ENCODE measurements at regions not wholly inside any gene's neighbourhood (a gene's known extent, or its start where the extent isn't known, plus 50 kb on each side); places are given as distances from the start of the nearest gene placed in this dataset.
"Not testable (repeated sequence)": the region's sequence is repeated elsewhere in the genome, so short reads cannot be mapped to it uniquely, and the experiment has no call there.

DNA sequence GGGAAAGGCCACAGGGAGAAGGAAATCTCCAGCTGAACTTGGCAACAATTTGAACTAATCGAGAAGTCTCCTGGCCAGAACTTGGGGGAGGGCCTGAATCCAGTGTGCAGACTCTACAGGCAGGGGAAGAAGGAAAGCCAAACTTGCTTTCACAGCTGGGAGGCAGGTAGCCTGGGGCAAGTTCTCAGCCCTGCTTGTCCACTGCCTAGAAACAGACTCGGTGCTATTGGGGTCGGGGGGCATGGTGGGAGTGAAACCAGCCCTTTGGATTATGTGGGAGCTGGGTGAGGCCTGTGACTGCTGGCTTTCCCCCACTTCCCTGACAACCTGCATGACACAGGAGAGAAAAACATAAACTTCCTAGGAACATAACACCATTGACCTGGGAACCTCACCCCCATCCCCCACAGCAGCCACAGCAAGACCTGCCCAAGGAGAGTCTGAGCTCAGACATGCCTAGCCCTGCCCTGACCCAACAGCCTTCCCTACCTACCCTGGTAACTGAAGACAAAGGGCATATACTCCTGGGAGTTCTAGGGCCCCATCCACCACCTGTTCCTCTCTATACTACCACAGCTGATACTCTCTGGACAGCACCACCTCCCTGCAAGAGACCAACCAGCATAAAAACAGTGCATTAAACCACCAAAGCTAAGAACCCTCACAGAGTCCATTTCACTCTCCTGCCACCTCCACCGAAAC lies 103.7 kb upstream of the MNS1 start:
- DNase-seq (ENCODE audit: low read depth): no peak

DNA sequence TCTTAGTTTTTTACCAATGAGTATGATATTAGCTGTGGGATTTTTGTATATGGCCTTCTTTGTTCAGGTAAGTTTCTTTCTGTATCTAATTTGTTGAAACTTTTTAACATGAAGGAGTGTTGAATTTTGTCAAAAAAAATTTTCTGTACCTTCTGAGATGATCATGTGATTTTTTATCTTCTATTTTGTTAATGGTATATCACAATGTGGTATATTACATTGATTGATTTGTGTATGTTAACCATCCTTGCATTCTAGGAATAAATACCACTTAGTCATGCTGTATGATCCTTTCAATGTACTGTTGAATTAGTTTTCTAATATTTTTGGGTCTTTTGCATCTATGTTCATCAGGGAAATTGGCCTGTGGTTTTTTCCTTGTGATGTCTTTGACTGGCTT lies 92.5 kb upstream of the MNS1 start:
- DNase-seq (ENCODE audit: low read depth): no peak

DNA sequence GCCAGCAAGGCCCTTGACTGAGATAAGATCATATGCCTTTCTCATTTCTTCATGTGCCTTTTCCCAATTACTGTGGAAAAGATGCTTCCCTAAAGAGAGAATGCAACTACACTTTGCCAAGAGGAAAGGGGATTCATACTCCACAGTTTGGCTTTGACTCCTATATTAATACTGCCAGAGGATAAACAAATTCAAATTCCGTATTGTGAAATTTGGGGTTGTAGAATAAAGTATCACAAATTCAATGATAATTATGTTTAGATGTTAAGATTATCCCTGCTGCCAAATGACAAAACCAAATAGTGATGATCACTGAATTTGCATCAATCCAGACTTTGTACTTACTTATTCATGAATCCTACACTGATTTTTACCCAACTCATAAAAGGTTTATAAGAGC lies 88.5 kb upstream of the MNS1 start:
- DNase-seq (ENCODE audit: low read depth): no peak

DNA sequence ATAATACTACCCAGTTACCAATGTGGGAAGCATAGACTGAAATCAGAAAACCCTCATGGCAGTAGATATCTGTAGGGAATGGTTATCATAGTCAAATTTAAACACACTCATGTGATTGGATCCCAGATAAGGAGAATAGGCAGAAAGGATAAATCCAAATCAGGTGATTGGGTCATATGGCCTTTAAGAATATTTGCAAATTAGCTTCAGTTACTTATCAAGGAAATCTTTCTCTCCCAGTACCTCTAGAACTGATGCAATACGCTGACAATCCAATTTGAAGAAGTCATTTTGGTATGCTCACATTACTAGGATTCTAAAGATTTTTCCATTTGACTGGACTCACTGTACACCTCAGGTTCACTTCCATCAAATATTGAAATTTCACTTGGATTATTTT lies 87.7 kb upstream of the MNS1 start:
- DNase-seq (ENCODE audit: low read depth): no peak

DNA sequence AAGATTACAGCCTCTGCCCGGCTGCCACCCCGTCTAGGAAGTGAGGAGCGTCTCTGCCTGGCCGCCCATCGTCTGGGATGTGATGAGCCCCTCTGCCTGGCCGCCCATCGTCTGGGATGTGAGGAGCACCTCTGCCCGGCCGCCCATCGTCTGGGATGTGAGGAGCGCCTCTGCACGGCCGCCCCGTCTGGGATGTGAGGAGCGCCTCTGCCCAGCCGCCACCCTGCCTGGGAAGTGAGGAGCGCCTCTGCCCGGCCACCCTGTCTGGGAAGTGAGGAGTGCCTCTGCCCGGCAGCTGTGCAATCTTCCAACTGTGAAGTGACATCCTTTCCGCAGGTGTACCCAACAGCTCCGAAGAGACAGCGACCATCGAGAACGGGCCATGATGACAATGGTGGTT lies 75.6 kb upstream of the MNS1 start:
- DNase-seq (ENCODE audit: low read depth): not testable (repeated sequence)

DNA sequence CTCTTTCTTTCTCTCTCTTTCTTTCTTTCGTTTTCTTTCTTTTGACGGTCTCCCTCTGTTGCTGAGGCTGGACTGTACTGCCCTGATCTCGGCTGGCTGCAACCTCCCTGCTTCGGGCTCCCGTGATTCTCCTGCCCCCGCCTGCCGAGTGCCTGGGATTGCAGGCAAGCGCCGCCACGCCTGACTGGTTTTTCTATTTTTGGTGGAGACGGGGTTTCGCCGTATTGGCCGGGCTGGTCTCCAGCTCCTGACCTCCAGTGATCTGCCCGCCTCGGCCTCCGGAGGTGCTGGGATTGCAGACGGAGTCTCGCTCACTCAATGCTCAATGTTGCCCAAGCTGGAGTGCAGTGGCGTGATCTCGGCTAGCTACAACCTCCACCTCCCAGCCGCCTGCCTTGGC lies 75.2 kb upstream of the MNS1 start:
- not testable (repeated sequence) for DNase-seq (ENCODE audit: low read depth)

DNA sequence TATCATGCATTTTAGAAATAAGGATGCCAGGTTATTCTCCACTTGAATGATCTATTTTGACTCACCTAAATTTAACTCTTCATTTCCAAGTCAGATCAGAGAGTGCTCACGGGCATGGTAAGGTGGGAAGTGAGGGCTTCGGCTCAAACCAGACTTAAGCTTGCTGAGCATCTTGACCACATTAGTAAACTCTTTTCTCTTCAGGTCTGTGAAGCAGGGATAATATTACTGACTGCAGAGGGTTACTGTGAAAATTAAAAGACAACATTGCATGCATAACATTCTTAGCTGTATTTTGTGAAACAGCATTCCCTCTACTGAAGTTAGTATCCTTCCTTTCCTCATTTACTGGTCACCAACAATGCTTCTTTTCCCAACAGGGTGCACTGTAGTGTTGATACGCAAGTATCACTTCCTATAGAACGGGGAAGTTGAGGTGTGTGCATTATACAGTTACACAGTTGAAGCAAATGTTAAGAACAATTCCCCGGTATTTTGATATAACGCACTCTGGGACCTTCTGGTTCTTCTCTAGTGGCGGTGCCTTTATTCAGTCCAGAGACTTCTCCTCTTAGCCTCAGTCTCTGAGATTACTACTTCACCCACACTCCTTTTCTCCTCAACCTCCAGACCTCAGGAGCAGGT lies 74.1 kb upstream of the MNS1 start:
- DNase-seq (ENCODE audit: low read depth): no peak

DNA sequence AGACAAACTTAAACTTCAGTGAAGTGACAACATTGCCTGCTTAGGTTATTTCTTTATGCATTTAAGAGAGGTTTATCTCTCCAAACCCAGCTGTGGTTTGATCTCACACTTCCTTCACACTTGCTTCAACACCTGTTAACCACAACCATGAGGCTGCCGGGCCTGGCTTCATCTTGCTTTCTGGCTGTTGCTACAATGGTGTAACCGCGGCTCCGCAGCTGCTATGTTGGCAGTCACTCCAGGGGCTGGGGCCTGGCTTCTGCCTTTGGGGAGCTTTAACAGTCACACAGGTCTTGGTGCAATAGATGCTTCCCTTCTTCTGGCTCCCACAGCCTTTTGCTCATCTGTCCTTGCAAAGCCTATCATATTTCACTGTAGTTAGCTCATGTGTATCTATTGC lies 72.9 kb upstream of the MNS1 start:
- DNase-seq (ENCODE audit: low read depth): no peak

DNA sequence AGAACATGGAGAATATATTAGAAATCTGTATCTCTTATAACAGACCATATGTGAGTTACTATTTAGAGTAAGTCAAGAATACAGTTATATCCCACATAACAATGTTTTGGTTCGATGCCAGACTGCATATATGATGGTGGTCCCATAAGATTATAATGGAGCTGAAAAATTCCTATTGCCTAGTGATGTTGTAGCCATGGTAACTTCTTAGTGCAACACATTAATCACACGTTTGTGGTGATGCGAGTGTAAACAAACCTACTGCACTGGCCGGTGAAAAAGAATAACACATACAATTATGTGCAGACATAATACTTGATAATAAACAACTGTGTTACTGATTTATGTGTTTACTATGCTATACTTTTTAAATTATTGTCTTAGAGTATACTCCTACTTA lies 69.8 kb upstream of the MNS1 start:
- no peak for DNase-seq (ENCODE audit: low read depth)

DNA sequence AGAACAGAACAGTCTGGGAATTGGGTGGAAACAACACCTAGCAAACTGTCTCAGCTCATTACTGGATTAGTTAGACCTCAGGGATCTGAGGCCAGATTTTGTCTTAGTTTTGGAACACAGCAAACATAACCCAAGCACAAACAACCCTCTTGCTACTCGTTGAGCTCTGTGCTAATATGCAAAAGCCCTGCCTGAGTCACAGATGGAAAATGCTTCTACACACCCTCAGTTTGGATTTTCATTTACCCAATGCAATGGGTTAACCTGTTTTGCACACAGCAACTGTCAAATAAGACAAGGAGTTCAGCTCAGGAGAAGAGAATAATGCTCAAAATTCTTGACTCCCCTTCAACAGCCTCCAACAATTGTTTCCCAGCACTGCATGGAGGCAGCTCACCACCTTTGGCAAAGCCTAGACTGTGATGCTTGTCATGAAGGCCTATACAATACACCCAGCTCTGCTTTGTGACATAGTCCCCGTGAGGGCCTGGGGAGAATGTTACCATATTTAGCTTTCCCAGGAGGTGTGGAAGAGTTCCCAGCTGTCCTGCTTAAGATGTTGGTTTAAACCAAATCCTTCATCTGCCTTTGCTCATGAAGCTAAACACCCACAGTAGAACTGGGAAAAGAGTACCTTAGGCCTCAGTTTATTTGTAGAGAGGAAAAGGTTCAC lies 68.9 kb upstream of the MNS1 start:
- DNase-seq (ENCODE audit: low read depth): no peak

DNA sequence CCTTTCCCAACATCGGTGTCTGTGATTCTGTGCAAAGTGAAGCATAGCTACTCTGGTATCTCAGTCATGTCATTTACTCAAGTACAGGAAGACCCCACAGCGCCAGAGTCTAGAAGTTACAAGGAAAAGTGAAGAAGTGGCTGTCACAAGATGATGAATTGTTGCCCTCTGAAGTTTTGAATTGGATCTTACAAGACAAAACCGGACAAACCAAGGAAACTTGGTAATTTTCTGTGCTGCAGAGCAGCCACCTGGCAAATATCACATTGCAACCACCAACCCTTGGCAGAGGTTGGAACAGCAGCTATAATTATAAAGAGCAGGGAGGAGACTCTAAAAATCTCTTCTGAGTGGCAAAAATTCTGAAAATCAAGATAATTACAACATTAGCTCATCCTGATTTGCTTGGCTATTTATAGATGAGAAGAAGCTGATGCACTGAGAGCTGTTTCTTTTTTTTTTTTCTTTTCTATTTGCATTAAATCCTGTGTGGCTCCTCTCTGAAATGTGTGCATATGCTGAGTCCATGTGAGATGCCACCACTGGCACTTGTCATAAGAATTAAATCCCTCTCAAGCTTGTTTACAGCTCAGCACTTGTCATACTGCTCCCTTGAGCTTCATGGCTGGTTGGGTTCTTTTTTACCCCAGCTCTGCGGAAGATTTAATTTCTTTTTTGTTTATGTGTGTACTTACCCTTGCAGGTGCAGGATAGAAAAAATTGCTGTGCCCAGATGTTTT lies 68.0 kb upstream of the MNS1 start:
- DNase-seq (ENCODE audit: low read depth): no peak

DNA sequence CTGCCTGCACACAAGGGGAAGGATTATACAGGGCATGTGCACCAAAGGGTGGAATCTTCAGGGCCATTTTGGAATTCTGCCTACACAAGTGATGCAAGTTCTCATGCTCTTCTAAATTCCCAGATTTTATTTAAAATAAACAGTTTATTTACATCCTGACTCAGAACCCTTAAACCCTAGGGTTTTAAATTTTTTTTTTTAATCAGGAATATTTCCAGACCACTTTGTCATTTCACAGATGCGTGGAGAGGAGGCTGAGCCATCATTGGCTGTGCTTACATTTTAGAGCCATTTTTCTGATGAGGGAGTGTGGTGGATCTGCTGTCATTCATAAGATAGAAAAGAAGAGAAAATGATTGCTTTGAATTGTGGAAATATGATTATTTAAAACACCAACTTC lies 65.2 kb upstream of the MNS1 start:
- DNase-seq (ENCODE audit: low read depth): no peak

DNA sequence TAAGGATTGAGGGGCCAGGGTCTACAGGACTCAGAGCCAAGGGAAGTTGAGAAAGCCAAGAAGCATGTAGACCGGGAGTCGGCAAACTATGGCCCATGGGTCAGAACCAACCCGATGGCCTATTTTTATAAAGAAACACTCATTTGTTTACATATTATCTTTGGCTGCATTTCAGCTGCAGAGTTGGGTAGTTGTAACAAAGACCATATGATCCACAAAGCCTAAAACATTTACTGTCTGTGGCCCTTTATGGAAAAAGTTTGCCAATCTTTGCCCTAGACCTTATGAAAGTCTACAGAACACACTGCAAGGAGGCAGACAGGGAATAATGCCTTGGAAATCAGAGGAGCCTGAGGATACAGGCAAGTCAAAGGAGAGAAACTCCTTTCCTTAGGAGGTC lies 63.2 kb upstream of the MNS1 start:
- DNase-seq (ENCODE audit: low read depth): peak; percentile 25

DNA sequence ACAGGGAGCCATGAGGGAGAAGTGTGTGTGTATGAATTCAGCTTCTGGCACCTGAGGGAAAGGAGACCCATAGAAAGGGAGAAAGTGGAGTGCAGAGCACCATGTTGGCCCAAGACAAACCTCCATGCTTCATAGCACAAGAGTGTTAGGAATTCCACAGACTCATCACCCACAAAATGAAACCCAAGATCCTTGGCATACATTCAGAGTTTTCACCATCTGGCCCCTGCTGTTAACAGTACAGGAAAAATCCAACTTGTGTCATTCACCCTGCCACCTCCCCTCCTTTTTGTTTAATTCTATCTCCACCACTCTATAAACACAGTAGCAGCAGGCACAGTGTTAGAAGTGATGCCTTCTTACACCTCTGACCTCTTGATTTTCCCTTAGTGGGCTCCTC lies 60.0 kb upstream of the MNS1 start:
- peak; percentile 32 for DNase-seq (ENCODE audit: low read depth)

DNA sequence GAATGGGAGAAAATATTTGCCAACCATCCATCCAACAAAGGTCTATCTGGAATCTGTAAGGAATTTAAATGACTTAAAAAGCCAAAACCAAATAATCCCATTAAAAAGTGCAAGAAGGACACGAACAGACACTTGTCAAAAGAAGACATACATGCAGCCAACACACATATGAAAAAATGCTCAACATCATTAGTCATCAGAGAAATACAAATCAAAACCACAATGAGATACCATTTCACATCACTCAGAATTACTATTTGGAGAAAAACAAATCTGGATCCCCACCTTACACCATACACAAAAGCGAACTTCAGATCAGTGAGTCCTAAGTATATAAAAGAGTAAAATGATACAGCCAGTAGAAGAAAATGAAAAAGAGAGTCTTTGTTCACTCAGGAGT lies 58.6 kb upstream of the MNS1 start:
- no peak for DNase-seq (ENCODE audit: low read depth)

DNA sequence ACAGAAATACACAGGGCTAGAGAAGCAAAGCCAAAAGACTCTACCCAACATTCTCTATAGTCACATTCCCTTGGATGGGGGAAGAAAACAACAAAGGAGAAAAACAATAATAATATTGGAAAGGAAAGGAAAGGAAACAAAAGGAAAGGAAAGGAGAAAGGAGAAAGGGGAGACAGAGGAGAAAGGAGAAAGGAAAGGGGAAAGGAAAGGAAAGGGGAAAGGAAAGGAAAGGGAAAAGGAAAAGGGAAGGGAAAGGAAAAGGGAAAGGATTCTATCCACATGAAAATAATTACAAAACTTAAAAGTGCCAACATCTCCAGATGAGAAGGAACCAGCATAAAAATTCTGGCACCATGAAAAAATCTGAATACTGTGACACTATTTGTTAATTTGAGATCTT lies 54.1 kb upstream of the MNS1 start:
- DNase-seq (ENCODE audit: low read depth): no peak

Measured in stromal cell of bone marrow (primary cell).